ENCODE measurements at regions not wholly inside any gene's neighbourhood (a gene's known extent, or its start where the extent isn't known, plus 50 kb on each side); places are given as distances from the start of the nearest gene placed in this dataset.

GRCh38 chr2:146414456-146414855 lies 1430.4 kb upstream of the ACVR2A start:
- TF ChIP-seq CTCF (conservative IDR thresholded peaks at IDR 0.05 in 1 of 2, IDR thresholded peaks at IDR 0.05 in 1 of 2; ENCODE audit: low read depth in 1 of 2, low read length in 2 of 2) (no peak), EZH2 (IDR thresholded peaks at IDR 0.05; ENCODE audit: low read length, missing control alignments) (no peak)

Measured in fibroblast of lung (primary cell).